ENCODE measurements at regions not wholly inside any gene's neighbourhood (a gene's known extent, or its start where the extent isn't known, plus 50 kb on each side); places are given as distances from the start of the nearest gene placed in this dataset.

DNA sequence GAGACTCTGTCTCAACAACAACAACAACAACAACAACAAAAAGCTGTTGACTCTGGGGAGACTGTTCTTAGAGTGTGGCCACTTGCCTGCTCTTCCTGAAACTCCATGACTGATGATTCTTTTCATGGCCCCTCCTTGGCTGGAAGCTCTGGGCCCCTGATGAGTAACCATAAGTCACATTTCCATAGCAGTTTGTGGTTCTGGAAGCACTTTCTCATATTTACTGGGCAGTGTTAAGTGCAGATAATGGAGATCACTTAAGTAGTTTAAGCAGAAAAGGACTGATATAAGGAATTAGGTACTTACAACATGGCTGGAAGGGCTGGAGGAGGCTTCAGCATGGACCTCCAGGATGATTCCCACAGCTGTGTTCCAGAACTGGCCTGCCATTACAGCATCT lies 147.3 kb upstream of the DLX2 start:
- TF ChIP-seq, protein P1, sequence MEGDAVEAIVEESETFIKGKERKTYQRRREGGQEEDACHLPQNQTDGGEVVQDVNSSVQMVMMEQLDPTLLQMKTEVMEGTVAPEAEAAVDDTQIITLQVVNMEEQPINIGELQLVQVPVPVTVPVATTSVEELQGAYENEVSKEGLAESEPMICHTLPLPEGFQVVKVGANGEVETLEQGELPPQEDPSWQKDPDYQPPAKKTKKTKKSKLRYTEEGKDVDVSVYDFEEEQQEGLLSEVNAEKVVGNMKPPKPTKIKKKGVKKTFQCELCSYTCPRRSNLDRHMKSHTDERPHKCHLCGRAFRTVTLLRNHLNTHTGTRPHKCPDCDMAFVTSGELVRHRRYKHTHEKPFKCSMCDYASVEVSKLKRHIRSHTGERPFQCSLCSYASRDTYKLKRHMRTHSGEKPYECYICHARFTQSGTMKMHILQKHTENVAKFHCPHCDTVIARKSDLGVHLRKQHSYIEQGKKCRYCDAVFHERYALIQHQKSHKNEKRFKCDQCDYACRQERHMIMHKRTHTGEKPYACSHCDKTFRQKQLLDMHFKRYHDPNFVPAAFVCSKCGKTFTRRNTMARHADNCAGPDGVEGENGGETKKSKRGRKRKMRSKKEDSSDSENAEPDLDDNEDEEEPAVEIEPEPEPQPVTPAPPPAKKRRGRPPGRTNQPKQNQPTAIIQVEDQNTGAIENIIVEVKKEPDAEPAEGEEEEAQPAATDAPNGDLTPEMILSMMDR (IDR thresholded peaks at IDR 0.05; ENCODE audit: low read depth, low read length) = no peak
- peak; percentile 50 to 87 for DNase-seq (ENCODE audit: low read depth in 2 of 2)
- no peak overlapping the region for H3K4me3 ChIP-seq (replicated peaks in 1 of 2; ENCODE audit: low read depth in 2 of 2, low read length in 2 of 2)

DNA sequence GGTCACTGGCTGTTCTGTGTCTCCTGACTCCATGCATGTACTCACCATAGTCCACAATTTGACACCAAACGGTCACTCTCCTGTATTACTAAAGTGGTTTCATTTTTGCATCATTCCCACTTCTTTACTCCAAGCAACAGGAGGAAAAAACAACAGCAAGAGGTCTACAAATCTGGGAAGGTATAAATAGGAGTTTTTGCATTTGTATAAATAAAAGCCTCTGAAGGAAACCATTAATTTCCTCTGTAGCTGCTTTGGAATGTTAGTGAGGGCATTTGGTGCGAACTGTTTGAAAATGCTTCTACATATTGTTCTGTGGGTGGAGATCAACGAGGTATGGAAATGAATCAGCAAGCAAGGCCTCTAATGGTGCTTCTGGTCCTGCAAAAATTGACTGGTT lies 148.5 kb upstream of the DLX2 start:
- DNase-seq (ENCODE audit: low read depth in 2 of 2) = peak; percentile 32 to 43
- no peak overlapping the region for H3K4me3 ChIP-seq (replicated peaks in 1 of 2; ENCODE audit: low read depth in 2 of 2, low read length in 2 of 2)

DNA sequence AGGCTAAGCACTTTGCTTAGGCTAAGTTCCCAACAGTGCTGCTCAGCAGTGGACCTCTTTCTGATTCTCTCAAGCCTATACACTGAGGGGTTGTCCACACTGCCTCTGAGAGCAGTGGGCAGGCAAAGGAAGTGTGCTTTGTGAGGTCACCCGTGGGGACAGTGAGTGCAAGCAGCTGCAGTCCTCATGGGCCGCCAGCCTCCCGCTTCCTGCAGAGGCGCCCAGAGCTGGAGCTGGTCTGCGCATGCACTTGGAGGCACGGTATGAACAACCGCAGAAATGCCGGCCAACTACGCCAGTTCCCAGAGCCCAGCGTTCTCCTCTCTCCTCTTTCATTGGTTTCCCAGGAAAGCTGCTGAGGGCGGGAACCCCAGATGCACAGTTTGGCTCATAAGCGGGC lies 149.5 kb upstream of the DLX2 start:
- no peak overlapping the region for H3K4me3 ChIP-seq (replicated peaks in 1 of 2; ENCODE audit: low read depth in 2 of 2, low read length in 2 of 2)
- peak in 1 of 2 donors; percentile 65 for DNase-seq (ENCODE audit: low read depth in 2 of 2)
- TF ChIP-seq, protein P1 (IDR thresholded peaks at IDR 0.05; ENCODE audit: low read depth, low read length) = no peak

More for the DNA sequence above, 148.5 kb upstream of the DLX2 start:
- TF ChIP-seq, protein P1 (IDR thresholded peaks at IDR 0.05; ENCODE audit: low read depth, low read length) = no peak

DNA sequence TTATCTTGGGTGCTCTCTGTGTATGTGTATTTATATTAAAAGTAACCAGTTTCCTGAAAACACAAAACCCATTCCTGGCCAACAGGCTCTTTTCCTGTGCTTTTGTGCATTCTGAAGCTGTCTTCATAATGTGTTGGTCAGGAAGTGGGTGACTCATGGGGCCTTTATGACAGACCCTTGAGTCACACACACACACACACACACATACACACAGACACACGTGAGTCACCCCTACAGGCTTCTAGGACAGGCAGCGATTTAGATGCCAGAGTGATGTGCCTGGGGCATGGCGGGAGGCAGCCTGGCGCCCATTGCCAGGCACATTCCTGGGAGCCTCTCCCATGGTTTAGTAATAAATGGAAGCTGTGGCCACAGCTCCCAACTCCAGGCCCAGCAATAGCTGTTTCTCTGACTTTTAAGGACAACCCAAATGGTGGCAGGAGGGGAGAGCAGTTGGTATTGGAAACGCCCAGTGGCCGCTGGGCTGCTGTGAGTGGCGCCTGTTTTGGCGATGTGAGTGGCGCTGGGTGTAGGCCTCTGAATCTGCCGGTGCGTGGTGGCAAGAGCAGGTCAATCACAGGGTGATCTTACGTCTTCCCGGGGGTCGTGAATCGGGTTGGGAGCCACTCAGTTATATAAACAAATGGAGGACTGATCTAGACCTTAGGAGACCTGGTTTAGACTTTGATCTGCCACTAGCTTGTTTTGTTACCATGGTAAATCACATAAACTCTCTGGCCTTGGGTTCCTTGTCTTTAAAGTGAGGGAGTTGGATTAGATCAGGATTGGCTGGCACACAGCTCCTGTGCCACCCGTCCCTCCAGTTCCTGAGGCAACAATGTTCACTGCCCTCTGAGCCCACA lies 150.7 kb upstream of the DLX2 start:
- TF ChIP-seq, protein P1 (IDR thresholded peaks at IDR 0.05; ENCODE audit: low read depth, low read length) = no peak
- H3K4me3 ChIP-seq (replicated peaks in 1 of 2; ENCODE audit: low read depth in 2 of 2, low read length in 2 of 2) = no peak overlapping the region
- DNase-seq (ENCODE audit: low read depth in 2 of 2) = peak; percentile 99 to 100

DNA sequence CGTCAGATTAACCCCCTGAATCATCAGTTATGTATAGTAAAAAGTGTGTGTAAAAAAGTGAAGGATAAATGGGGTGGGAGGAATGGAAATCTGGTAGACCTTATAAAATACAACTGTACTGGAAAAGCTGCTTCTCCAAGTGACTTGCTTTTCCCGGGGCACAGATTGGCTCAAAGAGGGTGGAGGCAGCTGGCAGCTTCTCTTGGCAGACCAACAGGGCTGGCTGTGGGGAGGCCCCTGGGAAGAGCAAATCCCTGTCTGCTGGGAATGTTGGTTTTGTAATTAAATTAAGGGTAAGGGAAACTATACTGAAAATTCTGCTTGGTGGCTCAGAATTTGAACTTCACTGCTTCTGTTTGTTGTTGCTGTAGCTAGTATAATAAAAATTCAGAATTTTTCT lies 154.2 kb upstream of the DLX2 start:
- TF ChIP-seq, protein P1 (IDR thresholded peaks at IDR 0.05; ENCODE audit: low read depth, low read length) = no peak
- DNase-seq (ENCODE audit: low read depth in 2 of 2) = peak in 1 of 2 donors; percentile 42
- no peak overlapping the region for H3K4me3 ChIP-seq (replicated peaks in 1 of 2; ENCODE audit: low read depth in 2 of 2, low read length in 2 of 2)

DNA sequence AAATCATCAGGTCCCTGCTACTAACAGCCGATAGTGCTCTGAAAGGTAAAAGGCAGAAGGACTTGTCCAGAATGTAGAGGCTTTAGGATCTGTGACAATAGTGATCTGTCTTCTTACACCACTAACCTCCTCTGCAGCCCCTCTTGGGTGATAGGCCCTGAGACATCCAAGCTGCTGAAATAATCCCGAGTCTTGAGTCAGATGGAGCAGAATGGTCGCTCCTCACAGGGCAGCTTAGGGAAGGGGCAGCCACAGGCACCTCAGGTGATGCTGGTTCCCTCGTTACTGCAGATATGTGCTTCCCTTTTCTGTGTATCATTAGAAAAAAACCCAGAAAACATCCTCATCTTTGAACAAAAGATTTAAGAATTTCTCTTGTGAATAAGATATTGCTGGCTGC lies 157.1 kb upstream of the DLX2 start:
- DNase-seq (ENCODE audit: low read depth in 2 of 2) = no peak

More for the DNA sequence above, 157.1 kb upstream of the DLX2 start:
- no peak overlapping the region for H3K4me3 ChIP-seq (replicated peaks in 1 of 2; ENCODE audit: low read depth in 2 of 2, low read length in 2 of 2)
- TF ChIP-seq, protein P1 (IDR thresholded peaks at IDR 0.05; ENCODE audit: low read depth, low read length) = no peak
